RCC 7860 (cell line): ENCODE measurements at regions not wholly inside any gene's neighbourhood (a gene's known extent, or its start where the extent isn't known, plus 50 kb on each side); places are given as distances from the start of the nearest gene placed in this dataset.

Source experiments
- DNase-seq: peaks from one replicate; pipeline ENCODE4 v3.0.0-alpha.2; 2015; ENCODE audit warnings: low spot score
- FAIRE-seq: peaks from 2 replicates; lab custom pipeline; 2012; peaks lifted over from hg19 to GRCh38; lab: Jason Lieb, UNC

GRCh38 chr9:84393266-84393950, 52.9 kb upstream of the SLC28A3 start:
- FAIRE-seq (no peak), DNase-seq (no peak)

DNA sequence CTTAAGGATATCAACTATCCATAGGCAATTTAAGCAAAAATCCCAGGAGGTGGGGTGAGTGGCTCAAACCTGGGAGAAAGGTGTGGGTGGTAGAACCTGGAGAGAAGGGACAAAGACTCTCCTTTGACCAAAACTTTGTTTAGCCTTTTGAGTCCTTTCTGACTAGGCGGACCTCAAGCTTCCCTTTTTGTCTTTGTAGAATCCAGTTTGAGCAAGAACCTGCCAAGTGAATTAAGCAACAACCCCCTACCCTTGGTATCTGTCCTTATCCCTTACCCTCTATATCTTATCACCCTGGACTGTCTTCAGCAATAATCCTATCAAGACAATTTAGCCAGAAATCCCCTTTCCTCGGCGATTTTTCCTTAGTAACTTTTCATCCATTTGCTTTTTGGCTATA, 53.5 kb upstream of the SLC28A3 start:
- DNase-seq (no peak), FAIRE-seq (no peak)

- FAIRE-seq (peak; percentile 32), DNase-seq (peak; percentile 39)
Measured at GRCh38 chr9:84397151-84397728, 56.7 kb upstream of the SLC28A3 start.

DNA sequence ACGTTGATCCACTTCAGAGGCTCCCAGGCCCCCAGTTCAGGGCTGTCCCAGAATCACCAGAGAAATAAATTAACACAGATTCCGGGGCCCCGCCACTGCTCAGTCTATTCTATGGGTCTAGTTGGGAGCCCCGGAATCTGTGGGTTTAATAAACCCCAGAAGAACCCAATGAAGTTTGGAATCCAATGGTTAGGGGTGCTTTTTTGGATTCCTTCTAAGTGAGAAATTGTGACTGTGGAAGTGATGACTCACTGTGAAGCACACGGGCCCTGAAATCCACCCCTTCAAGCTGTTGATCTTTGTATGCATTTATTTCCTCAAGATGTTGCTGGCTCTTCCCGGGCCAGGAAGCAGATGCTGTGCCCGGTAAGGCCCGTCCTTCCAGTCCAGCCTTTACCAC, 57.3 kb upstream of the SLC28A3 start:
- no peak for FAIRE-seq

DNA sequence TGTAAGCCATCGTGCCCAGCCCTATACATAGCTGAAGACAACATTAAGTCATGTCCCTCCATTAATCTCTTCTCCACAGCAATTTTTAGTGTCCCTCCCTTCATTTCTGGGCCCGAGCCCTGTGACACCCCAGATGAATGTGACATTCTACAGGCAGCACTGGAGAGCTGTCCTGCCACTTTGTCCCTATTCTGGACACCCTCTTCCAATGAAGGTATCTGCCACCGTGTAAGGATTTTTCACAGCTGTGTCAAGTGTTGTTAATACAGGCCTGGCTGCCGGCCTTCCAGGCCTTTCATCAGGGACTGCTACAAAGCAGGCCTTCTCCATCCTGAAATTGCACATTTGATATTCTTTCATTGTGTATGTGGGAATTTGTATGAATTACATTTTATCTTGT, 62.0 kb upstream of the SLC28A3 start:
- DNase-seq: no peak
- no peak for FAIRE-seq

More for the DNA sequence above, 57.3 kb upstream of the SLC28A3 start:
- no peak for DNase-seq

- DNase-seq (no peak), FAIRE-seq (no peak)
Measured at GRCh38 chr9:84403288-84403687, 62.7 kb upstream of the SLC28A3 start.

GRCh38 chr9:84404095-84404686, 63.6 kb upstream of the SLC28A3 start:
- DNase-seq (no peak), FAIRE-seq (no peak)

- no peak for FAIRE-seq
- DNase-seq: no peak
Measured at GRCh38 chr9:84405667-84406066, 65.1 kb upstream of the SLC28A3 start.

DNA sequence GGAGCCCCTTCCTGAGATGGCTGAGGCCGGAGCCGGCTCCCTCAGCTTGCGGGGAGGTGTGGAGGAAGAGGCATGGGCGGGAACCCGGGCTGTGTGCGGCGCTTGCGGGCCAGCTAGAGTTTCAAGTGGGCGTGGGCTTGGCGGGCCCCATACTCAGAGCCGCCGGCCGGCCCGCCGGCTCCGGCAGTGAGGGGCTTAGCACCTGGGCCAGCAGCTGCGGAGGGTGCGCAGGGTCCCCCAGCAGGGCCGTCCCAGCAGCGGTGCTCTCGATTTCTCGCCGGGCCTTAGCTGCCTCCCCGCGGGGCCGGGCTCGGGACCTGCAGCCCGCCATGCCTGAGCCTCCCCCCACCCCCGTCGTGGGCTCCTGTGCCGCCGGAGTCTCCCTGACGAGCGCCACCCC, 67.9 kb upstream of the SLC28A3 start:
- no peak for DNase-seq
- no peak for FAIRE-seq

- no peak for FAIRE-seq
- DNase-seq: no peak
Measured at GRCh38 chr9:84411683-84412267, 71.2 kb upstream of the SLC28A3 start.

GRCh38 chr9:84412654-84413053, 72.1 kb upstream of the SLC28A3 start:
- DNase-seq (no peak), FAIRE-seq (no peak)

DNA sequence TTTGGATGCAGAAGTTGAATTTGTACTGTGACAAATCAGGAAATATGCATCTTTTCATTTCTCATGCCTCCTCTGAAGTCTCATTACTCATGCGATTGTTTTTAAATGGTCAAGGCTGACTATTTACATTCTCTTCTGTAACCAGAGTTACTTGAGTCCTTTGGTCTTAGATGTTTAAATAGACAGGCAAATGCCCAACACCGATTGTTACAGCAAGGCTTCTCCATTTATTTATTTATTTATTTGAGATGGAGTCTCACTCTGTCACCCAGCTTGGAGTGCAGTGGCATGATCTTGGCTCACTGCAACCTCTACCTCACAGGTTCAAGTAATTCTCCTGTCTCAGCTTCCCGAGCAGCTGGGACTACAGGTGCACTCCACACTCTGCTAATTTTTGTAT, 72.7 kb upstream of the SLC28A3 start:
- FAIRE-seq: no peak
- DNase-seq: no peak

DNA sequence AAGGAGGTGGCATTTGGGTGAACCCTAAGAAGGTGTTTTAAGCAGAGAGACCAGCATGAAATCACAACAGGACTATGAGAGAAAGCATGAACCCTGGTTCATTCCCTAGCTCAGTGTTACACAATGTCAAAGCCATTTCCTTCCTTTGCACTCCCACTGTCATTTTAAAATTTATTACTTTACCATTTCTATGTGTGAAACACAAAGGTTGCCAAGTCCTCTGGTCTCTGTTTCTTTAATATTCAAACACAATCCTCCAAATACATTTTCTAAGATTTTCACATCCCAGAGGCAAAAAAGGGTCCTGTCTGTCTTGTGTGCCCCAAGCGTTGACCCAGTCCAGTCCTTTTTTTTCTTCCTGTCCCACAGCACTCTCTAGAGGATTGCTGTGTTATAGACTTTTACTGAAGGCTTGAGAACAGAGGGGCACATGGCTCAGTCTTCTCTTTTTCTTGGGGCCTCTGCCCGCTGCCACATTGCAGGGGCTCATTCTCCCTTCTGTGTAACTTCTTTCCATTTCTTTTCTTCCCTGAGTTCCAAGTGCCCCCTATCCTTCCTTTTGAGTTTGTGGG, 78.6 kb upstream of the SLC28A3 start:
- FAIRE-seq: no peak

DNA sequence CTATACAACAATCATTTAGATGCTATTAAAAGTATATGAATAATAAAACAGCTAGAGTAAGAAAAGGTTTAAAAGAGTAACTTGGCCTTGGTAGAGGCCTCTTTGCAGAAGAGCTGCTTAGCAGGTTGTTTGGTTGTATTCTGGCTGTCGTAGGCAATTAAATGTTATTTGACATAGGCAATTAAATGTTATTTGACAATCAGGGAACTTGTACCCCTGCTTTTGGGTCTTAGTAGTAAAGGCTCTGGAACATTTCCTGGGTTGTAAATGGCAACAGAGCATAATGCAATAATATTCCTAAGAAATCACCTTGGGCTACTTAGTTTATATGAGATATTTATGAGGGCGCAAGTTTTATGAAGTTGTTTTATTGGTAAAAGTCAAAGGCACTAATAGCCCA, 84.4 kb upstream of the SLC28A3 start:
- DNase-seq (no peak), FAIRE-seq (no peak)

More for the DNA sequence above, 78.6 kb upstream of the SLC28A3 start:
- DNase-seq: no peak

DNA sequence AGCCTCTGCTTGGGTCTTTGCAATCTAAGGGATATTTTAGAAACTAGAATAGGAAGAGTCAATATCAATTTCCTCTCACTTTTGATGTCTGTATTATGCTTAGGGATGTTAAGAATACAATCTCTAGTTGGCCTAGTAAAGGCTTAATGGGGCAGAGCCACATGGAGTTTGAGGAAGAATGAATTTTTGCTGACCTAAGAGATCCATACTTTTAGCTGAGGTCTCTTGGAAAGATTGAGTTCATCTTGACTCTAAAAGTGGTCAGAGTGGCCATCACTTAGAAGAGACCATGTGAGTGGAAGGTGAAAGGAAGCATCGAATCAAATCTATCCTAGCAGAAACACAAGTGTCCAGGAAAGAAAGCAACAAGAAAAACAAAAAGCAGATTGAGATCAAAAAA, 92.2 kb upstream of the SLC28A3 start:
- DNase-seq (no peak), FAIRE-seq (no peak)

DNA sequence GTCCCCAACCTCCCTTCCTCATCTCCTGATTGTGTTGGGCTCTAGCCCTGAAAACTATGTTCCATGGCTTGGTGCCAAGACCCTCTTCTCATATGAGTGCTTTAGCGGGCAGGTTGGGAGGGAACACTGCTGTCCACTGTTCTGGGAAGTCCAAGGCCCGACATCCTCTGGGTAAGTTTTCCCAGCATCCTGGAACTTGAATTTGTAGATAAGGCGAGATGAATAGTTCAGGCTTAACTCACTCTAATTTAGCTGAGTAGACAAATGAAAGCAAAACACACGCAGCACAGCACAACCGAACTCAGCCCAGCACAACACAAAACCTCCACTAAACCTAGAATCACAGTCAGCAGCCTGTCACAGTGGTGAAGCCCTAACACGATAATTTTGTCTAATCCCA, 95.3 kb upstream of the SLC28A3 start:
- DNase-seq (no peak), FAIRE-seq (no peak)

DNA sequence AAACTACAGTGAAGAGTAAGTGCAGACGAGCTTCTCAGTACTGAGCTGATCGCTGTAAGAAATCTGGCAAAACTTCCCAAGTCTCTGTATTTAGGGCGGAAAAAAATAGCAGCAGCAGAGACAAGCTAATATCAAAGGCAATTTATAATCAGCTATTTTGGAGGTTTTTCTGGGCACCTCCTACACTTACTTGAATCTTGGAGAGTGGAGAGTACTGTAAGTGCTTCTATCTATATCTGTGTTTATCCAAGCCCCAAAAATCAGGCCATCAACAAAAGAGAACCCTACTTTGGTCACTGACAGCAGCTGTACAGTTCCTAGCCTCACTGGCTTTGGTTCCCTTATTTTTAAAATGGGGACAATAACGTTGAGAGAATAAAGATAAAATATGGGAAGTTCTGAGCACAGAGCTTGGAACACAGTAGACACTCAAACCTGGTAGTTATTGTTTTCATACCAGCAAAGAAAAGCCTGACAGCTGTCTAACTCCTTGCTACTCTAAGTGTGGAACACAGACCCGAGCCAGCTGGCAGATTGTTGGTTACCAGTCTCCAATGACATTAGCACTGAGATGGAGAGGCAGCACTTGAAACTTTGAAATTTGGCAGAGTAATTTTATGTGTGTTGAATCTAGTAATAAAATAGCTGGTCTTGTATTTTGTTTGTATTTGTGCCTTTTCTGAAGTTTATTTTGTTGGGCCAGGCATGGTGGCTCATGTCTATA, 96.0 kb upstream of the SLC28A3 start:
- FAIRE-seq (no peak), DNase-seq (no peak)

DNA sequence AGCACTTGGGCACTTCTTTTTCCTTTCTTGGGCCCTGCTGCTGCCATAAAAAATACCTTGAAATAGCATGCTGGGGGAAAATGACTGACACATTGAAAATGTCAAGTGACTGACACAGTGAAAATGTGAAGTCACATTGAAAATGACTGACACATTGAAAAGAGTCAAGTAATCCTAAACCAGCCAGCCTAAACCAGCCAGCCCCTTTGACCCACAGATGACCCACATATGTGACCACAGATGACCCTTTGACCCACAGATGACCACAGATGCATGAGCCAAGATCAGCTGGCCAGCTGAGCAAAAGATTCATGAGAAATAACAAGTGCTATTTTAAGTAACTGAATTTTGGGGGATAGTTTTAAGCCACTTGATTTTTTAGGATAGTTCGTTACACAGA, 97.8 kb upstream of the SLC28A3 start:
- FAIRE-seq: no peak
- no peak for DNase-seq

DNA sequence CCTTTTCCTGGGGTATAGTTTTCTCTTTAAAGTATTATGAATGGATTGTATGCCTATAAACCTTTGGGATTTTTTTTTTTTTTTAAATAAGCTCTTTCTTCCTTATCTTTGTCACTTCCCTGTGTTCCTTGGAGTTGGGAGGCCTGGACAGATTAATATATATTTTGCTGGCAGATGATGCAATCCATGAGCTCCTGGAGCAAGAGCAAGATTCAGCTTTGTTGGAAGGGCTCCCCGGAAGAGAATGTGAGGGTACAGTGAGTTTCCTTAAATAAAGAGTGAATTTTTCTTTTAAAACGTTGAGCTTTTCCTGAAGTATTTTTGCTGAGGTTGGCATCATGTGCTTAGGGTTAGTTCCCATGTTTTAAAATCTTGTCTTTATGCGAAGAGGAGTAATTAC, 98.7 kb upstream of the SLC28A3 start:
- DNase-seq (no peak), FAIRE-seq (no peak)

DNA sequence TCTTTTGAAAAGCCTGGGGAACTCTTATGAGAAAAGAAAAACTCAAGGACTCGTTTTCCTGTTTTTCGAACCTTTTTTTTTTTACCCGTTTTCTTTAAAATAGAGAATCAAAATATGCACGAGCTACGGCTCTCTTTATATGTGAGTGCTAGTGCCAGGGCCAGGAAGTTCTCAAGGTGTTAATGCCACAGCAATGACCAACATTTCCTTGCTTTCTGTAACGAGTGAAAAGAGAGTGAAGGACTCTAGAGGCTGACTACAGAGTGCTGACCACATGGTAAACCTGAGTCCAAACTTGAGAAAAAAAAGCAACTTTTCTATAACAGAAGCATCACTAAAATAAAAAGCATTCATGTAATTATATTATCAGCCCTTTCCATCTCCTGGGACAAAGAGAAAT, 102.2 kb upstream of the SLC28A3 start:
- FAIRE-seq: no peak
- no peak for DNase-seq

- DNase-seq (no peak), FAIRE-seq (no peak)
Measured at GRCh38 chr9:84445737-84446136, 105.2 kb upstream of the SLC28A3 start.
